IPS-20b (cell line): ENCODE measurements at regions not wholly inside any gene's neighbourhood (a gene's known extent, or its start where the extent isn't known, plus 50 kb on each side); places are given as distances from the start of the nearest gene placed in this dataset.
A peak's percentile ranks its signal among the peaks of the same experiment; 100 is the strongest.

Source experiments
- H3K27ac ChIP-seq: one replicate; pipeline ENCODE4 v1.5.1; 2013; ENCODE audit warnings: low read length
- H3K27me3 ChIP-seq: 2 replicates; pipeline ENCODE4 v1.6.1; 2013; ENCODE audit warnings: mild to moderate bottlenecking, low read length, inconsistent platforms; ENCODE audit not compliant: insufficient read depth
- H3K36me3 ChIP-seq: 2 replicates; pipeline ENCODE4 v1.6.1; 2013; ENCODE audit warnings: low read depth, mild to moderate bottlenecking, inconsistent platforms, low read length, moderate library complexity; ENCODE audit not compliant: insufficient read depth
- H3K4me1 ChIP-seq: 2 replicates; pipeline ENCODE4 v1.6.1; 2013; ENCODE audit warnings: mild to moderate bottlenecking, control low read depth, inconsistent platforms, low read length, moderate library complexity; ENCODE audit not compliant: insufficient read depth
- H3K4me3 ChIP-seq: 2 replicates; pipeline ENCODE4 v1.5.1; 2013; ENCODE audit warnings: mild to moderate bottlenecking, low read length, inconsistent platforms
- H3K9ac ChIP-seq: 2 replicates; pipeline ENCODE4 v1.6.1; 2013; ENCODE audit warnings: low read depth, mild to moderate bottlenecking, inconsistent platforms, low read length, moderate library complexity
- H3K9me3 ChIP-seq: 2 replicates; pipeline ENCODE4 v1.6.1; 2013; ENCODE audit warnings: mild to moderate bottlenecking, low read depth, low read length, inconsistent platforms; ENCODE audit not compliant: insufficient read depth

DNA sequence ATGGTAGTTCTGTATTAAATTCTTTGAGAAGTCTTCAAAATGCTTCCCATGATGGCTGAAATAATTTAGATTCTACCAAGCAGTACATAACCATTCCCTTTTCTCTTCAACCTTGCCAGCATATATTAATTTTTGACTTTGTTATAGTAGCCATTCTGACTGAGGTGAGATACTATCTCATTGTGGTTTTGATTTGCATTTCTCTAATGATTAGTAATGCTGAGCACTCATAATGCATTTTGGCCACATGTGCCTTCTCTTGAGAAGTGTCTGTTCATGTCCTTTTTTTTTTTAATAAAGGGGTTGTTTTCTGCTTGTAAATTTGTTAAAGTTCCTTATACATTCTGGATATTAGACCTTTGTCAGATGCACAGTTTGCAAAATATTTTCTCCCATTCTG is 173.9 kb downstream of the CALCRL start:
- H3K4me3 ChIP-seq, result no peak overlapping the region
- no peak overlapping the region for H3K9ac ChIP-seq
- H3K27ac ChIP-seq, result no peak overlapping the region
- no peaks in the 10 kb centered on the region for H3K4me1 ChIP-seq
- no peaks in the 10 kb centered on the region for H3K27me3 ChIP-seq
- H3K9me3 ChIP-seq, result no peaks in the 10 kb centered on the region
- H3K36me3 ChIP-seq, result no peaks in the 10 kb centered on the region

- no peaks in the 10 kb centered on the region for H3K4me1 ChIP-seq
- H3K4me3 ChIP-seq, result no peak overlapping the region
- no peaks in the 10 kb centered on the region for H3K36me3 ChIP-seq
- no peak overlapping the region for H3K27ac ChIP-seq
- no peaks in the 10 kb centered on the region for H3K27me3 ChIP-seq
- no peak overlapping the region for H3K9ac ChIP-seq
- no peaks in the 10 kb centered on the region for H3K9me3 ChIP-seq
Measured at GRCh38 chr2:187272255-187272654, 175.8 kb downstream of the CALCRL start.

DNA sequence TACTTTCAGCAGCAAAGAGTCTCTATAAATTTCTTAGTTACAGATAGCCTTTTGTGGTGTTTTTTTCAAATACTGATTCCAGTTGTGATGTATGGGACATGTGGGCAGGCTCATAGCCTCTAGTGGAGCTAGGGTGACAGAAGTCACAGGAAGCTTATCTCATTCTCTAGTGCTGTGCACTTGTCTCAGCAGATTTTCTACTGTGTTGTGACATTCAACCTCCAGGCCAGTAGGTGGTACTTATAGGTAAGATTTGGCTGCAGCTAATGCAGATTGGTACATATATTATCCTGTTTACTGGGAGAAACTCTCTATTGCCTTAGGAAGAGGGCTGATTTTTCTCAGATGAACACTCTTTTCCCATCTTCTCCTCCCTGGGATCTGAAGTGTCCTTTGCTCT is 176.2 kb downstream of the CALCRL start:
- no peak overlapping the region for H3K27ac ChIP-seq
- H3K27me3 ChIP-seq, result no peaks in the 10 kb centered on the region
- H3K4me3 ChIP-seq, result no peak overlapping the region
- no peaks in the 10 kb centered on the region for H3K4me1 ChIP-seq
- H3K36me3 ChIP-seq, result no peaks in the 10 kb centered on the region
- H3K9me3 ChIP-seq, result no peaks in the 10 kb centered on the region
- no peak overlapping the region for H3K9ac ChIP-seq

- Histone ChIP-seq H3K4me3 (no peak overlapping the region), H3K4me1 (peaks cover 24% of the 10 kb centered on the region; the same call in 1 of the 2 replicates), H3K27ac (no peak overlapping the region), H3K27me3 (no peaks in the 10 kb centered on the region), H3K36me3 (no peaks in the 10 kb centered on the region), H3K9me3 (no peaks in the 10 kb centered on the region), H3K9ac (no peak overlapping the region)
Measured at GRCh38 chr2:187266645-187267044, 181.4 kb downstream of the CALCRL start.

DNA sequence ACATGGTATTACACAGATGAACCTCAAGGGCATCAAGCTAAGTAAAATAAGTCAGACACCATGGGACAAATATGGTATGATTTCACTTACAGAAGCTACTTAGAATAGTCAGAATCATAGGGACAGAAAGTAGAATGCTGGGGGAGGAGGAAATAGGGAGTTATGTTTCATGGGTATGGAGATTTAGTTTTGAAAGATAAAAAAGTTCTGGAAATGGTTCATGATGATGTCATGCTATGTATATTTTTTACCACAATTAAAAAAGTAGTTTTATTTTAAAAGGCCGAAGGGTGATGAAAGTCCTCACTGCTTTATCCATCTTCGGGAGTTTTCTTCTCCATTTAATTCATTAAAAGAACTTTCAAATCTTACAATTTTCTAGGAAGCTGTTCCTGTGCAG is 181.9 kb downstream of the CALCRL start:
- no peak overlapping the region for H3K27ac ChIP-seq
- H3K4me1 ChIP-seq, result peaks cover 24% of the 10 kb centered on the region; the same call in 1 of the 2 replicates
- H3K4me3 ChIP-seq, result no peak overlapping the region
- H3K9me3 ChIP-seq, result no peaks in the 10 kb centered on the region
- no peak overlapping the region for H3K9ac ChIP-seq
- H3K36me3 ChIP-seq, result no peaks in the 10 kb centered on the region
- H3K27me3 ChIP-seq, result no peaks in the 10 kb centered on the region

GRCh38 chr2:187264612-187265011 is 183.4 kb downstream of the CALCRL start:
- no peak overlapping the region for H3K27ac ChIP-seq
- no peak overlapping the region for H3K4me3 ChIP-seq
- H3K4me1 ChIP-seq, result peaks cover 24% of the 10 kb centered on the region; the same call in 1 of the 2 replicates
- H3K9ac ChIP-seq, result no peak overlapping the region; the same call in none of the 2 replicates
- H3K9me3 ChIP-seq, result no peaks in the 10 kb centered on the region
- H3K36me3 ChIP-seq, result no peaks in the 10 kb centered on the region
- H3K27me3 ChIP-seq, result no peaks in the 10 kb centered on the region

DNA sequence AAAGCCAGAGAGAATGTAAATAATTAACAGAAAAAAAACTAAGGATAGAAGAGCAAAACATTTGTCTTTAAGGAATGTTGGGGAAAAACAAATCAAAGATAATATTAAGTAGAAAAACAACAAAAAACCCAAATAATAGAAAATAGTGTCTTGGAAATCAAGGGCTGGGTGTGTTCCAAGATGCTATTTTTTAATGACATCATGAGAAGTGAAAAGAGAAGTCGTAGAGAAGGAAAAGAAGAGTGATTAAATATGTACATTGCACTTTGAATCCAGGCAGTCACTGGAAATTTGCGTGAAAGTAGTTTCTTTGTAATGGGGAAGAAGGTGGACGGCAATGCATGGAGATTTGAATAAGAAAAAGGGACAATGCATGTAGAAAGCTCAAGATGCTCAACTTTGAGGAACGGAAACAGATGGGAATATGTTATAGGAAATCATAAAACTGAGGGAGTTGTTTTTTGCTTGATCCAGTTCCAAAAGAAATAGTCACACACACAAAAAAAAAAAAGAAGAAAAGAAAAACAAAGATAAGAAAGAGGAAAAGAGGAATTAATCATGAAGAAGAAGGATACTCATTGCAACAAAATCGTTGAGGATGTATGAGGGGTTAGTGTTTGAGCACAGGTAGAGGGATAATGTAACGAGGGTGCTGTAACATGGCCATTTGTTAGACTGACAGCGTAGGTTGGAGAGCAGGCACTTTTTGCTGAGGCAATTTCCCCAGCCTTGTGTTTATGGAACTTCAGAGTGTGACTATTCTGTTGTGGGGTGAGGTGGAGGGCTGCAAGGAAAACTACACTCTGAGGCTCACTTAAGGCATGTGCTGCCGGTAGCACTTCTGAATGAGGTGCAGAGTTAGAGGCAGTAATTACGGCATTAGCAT is 184.1 kb downstream of the CALCRL start:
- Histone ChIP-seq H3K9me3 (no peaks in the 10 kb centered on the region), H3K36me3 (no peaks in the 10 kb centered on the region), H3K27ac (peak overlapping the region; percentile 49), H3K27me3 (no peaks in the 10 kb centered on the region), H3K4me3 (peak overlapping the region; percentile 14; the same call in 1 of the 2 replicates), H3K4me1 (peaks cover 24% of the 10 kb centered on the region; the same call in 1 of the 2 replicates), H3K9ac (peak overlapping the region; percentile 52; the same call in 1 of the 2 replicates)

DNA sequence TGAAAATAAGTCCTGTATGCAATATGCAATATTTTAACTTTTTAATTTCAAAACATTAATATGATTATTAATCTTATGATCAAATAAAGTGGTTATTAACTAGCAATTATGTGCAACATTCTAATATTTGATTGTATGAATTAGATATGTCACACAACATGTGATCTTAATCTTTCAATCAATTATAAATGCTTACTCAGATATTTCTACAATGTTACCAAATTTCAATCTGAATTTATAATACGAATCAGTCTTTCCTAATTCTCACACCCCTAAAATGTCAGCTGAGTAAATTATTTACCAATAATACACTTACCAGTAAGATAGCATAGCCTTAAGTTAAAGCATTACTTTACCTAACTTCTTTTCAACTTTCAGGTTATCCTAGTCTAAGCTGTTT is 186.3 kb downstream of the CALCRL start:
- Histone ChIP-seq H3K4me1 (peaks cover 24% of the 10 kb centered on the region; the same call in 1 of the 2 replicates), H3K36me3 (no peaks in the 10 kb centered on the region), H3K9me3 (no peaks in the 10 kb centered on the region), H3K4me3 (no peak overlapping the region), H3K27me3 (no peaks in the 10 kb centered on the region), H3K9ac (no peak overlapping the region), H3K27ac (no peak overlapping the region)

GRCh38 chr2:187252063-187252462 is 196.0 kb downstream of the CALCRL start:
- Histone ChIP-seq H3K4me3 (no peak overlapping the region), H3K9ac (no peak overlapping the region), H3K9me3 (no peaks in the 10 kb centered on the region), H3K4me1 (no peaks in the 10 kb centered on the region), H3K27me3 (no peaks in the 10 kb centered on the region), H3K27ac (no peak overlapping the region), H3K36me3 (no peaks in the 10 kb centered on the region)

GRCh38 chr2:187250137-187250536 is 197.9 kb downstream of the CALCRL start:
- Histone ChIP-seq H3K27me3 (no peaks in the 10 kb centered on the region), H3K4me1 (no peaks in the 10 kb centered on the region), H3K9ac (no peak overlapping the region), H3K9me3 (no peaks in the 10 kb centered on the region), H3K27ac (no peak overlapping the region), H3K36me3 (no peaks in the 10 kb centered on the region), H3K4me3 (no peak overlapping the region)

GRCh38 chr2:187233811-187234210 is 214.2 kb downstream of the CALCRL start:
- Histone ChIP-seq H3K4me1 (no peaks in the 10 kb centered on the region; the same call in 1 of the 2 replicates), H3K27me3 (no peaks in the 10 kb centered on the region), H3K4me3 (no peak overlapping the region), H3K9me3 (no peaks in the 10 kb centered on the region), H3K27ac (no peak overlapping the region), H3K9ac (no peak overlapping the region), H3K36me3 (no peaks in the 10 kb centered on the region)

- no peaks in the 10 kb centered on the region; the same call in 1 of the 2 replicates for H3K4me1 ChIP-seq
- H3K27ac ChIP-seq, result no peak overlapping the region
- no peaks in the 10 kb centered on the region for H3K27me3 ChIP-seq
- H3K4me3 ChIP-seq, result no peak overlapping the region
- H3K36me3 ChIP-seq, result no peaks in the 10 kb centered on the region
- H3K9ac ChIP-seq, result no peak overlapping the region
- no peaks in the 10 kb centered on the region for H3K9me3 ChIP-seq
Measured at GRCh38 chr2:187232749-187233148, 215.3 kb downstream of the CALCRL start.
